H1 (cell line): ENCODE measurements at regions not wholly inside any gene's neighbourhood (a gene's known extent, or its start where the extent isn't known, plus 50 kb on each side); places are given as distances from the start of the nearest gene placed in this dataset.

Source experiments
- CTCF ChIA-PET: fragments of 300-600 bp; sonication (Branson Sonifier 250); formaldehyde crosslinking; loops from one replicate; lab custom pipeline; 2021; ENCODE audit not compliant: partially characterized antibody; lab: Charles Lee
- POLR2A ChIA-PET: fragments of 300-600 bp; sonication (Branson Sonifier 250); formaldehyde crosslinking; loops from one replicate; lab custom pipeline; 2021; ENCODE audit warnings: inconsistent platforms; ENCODE audit not compliant: partially characterized antibody; lab: Charles Lee
- DNase-seq, 2 experiments: peaks; one replicate each; pipeline versions ENCODE4 v3.0.0 to v3.0.0-alpha.2; 2010 to 2022; ENCODE audit warnings: low spot score in 2 of 2, low read depth in 1 of 2, mixed read lengths in 1 of 2
- FAIRE-seq: peaks from 2 replicates; lab custom pipeline; 2011; peaks lifted over from hg19 to GRCh38; lab: Jason Lieb, UNC
- H2AFZ ChIP-seq: 2 replicates; pipeline ENCODE4 v1.8.1; 2012; ENCODE audit warnings: low read length, inconsistent platforms
- H2AK5ac ChIP-seq: 2 replicates; pipeline ENCODE4 v1.6.1; 2013; ENCODE audit warnings: low read depth, low read length
- H2BK120ac ChIP-seq: replicated peaks from 2 replicates; pipeline ENCODE3; 2013; ENCODE audit warnings: low read depth, low read length, inconsistent platforms
- H2BK12ac ChIP-seq: 2 replicates; pipeline ENCODE4 v1.6.1; 2013; ENCODE audit warnings: low read depth, low read length
- H2BK15ac ChIP-seq: 2 replicates; pipeline ENCODE4 v1.6.1; 2013; ENCODE audit warnings: low read length
- H2BK20ac ChIP-seq: 2 replicates; pipeline ENCODE4 v1.6.1; 2013; ENCODE audit warnings: low read length
- H2BK5ac ChIP-seq: 2 replicates; pipeline ENCODE4 v1.6.1; 2013; ENCODE audit warnings: low read depth, low read length
- H3K14ac ChIP-seq: 2 replicates; pipeline ENCODE4 v1.6.1; 2013; ENCODE audit warnings: inconsistent platforms; ENCODE audit not compliant: insufficient read length
- H3K18ac ChIP-seq: 2 replicates; pipeline ENCODE4 v1.6.1; 2013; ENCODE audit warnings: low read length; ENCODE audit errors: extremely low read depth
- H3K23ac ChIP-seq: 2 replicates; pipeline ENCODE4 v1.6.1; 2013; ENCODE audit warnings: inconsistent platforms; ENCODE audit not compliant: insufficient read length
- H3K23me2 ChIP-seq: 2 replicates; pipeline ENCODE4 v1.6.1; 2013; ENCODE audit warnings: low read depth, low read length
- H3K27ac ChIP-seq: 2 replicates; pipeline ENCODE4 v1.6.1; 2011; ENCODE audit warnings: low read depth, low read length, inconsistent platforms
- H3K27me3 ChIP-seq, 4 experiments: replicated peaks in 1 of 4; 1 replicate in 1 of 4; 2 replicates in 3 of 4; pipeline versions ENCODE4 v1.6.1 to v1.8.1; 2011 to 2013; ENCODE audit warnings: low read length in 3 of 4, mild to moderate bottlenecking in 3 of 4, inconsistent platforms in 2 of 4, mixed read lengths in 2 of 4, moderate library complexity in 1 of 4; ENCODE audit not compliant: control insufficient read depth in 3 of 4, insufficient read depth in 3 of 4; ENCODE audit errors: extremely low read depth in 1 of 4
- H3K36me3 ChIP-seq, 4 experiments: 2 replicates each; pipeline versions ENCODE4 v1.6.1 to v1.8.1; 2011 to 2013; ENCODE audit warnings: mild to moderate bottlenecking in 4 of 4, low read length in 3 of 4, moderate library complexity in 2 of 4, control low read depth in 1 of 4, inconsistent platforms in 1 of 4; ENCODE audit not compliant: insufficient read depth in 4 of 4, control insufficient read depth in 2 of 4
- H3K4ac ChIP-seq: replicated peaks from 2 replicates; pipeline ENCODE3; 2013; ENCODE audit warnings: low read length, low read depth, mixed read lengths, inconsistent platforms; ENCODE audit not compliant: insufficient read length
- H3K4me1 ChIP-seq, 4 experiments: replicated peaks in 1 of 4; 1 replicate in 1 of 4; 2 replicates in 3 of 4; pipeline versions ENCODE4 v1.6.1 to v1.8.1; 2011 to 2013; ENCODE audit warnings: low read length in 3 of 4, inconsistent platforms in 2 of 4, mixed read lengths in 1 of 4; ENCODE audit not compliant: insufficient read depth in 4 of 4, control insufficient read depth in 3 of 4
- H3K4me2 ChIP-seq, 2 experiments: 2 replicates each; pipeline versions ENCODE4 v1.6.1 to v1.8.1; 2011 to 2013; ENCODE audit warnings: low read depth in 2 of 2, low read length in 2 of 2, control low read depth in 1 of 2, inconsistent platforms in 1 of 2, mild to moderate bottlenecking in 1 of 2; ENCODE audit not compliant: insufficient read depth in 1 of 2
- H3K4me3 ChIP-seq, 4 experiments: fragments of 200-600, 300-600 bp in 1 of 4; sonication (generic), shearing (Covaris generic), sonication (Bioruptor Twin) in 1 of 4; 2 replicates each; pipeline versions ENCODE4 v1.5.1 to v1.8.1; 2011 to 2016; ENCODE audit warnings: low read length in 4 of 4, low read depth in 3 of 4, control low read depth in 2 of 4, inconsistent platforms in 2 of 4, mild to moderate bottlenecking in 2 of 4, mixed read lengths in 1 of 4, moderate library complexity in 1 of 4; ENCODE audit not compliant: insufficient read depth in 2 of 4; ENCODE audit errors: extremely low read depth in 1 of 4
- H3K56ac ChIP-seq: replicated peaks from 2 replicates; pipeline ENCODE3; 2013; ENCODE audit warnings: low read depth, mild to moderate bottlenecking, mixed read lengths, low read length, inconsistent platforms; ENCODE audit not compliant: insufficient read length
- H3K79me1 ChIP-seq: 2 replicates; pipeline ENCODE4 v1.6.1; 2013; ENCODE audit warnings: low read depth, low read length, control low read depth
- H3K79me2 ChIP-seq, 2 experiments: 2 replicates each; pipeline versions ENCODE4 v1.6.1 to v1.8.1; 2012 to 2013; ENCODE audit warnings: low read length in 2 of 2, mild to moderate bottlenecking in 2 of 2, inconsistent platforms in 1 of 2; ENCODE audit not compliant: insufficient read depth in 2 of 2, control insufficient read depth in 1 of 2
- H3K9ac ChIP-seq, 4 experiments: replicated peaks in 1 of 4; 1 replicate in 1 of 4; 2 replicates in 3 of 4; pipeline versions ENCODE4 v1.6.1 to v1.8.1; 2011 to 2013; ENCODE audit warnings: low read depth in 3 of 4, low read length in 3 of 4, control low read depth in 2 of 4, mild to moderate bottlenecking in 2 of 4, moderate library complexity in 2 of 4, inconsistent platforms in 1 of 4; ENCODE audit errors: extremely low read depth in 1 of 4
- H3K9me3 ChIP-seq, 2 experiments: 2 replicates each; pipeline versions ENCODE4 v1.6.1 to v1.8.1; 2012 to 2013; ENCODE audit warnings: mild to moderate bottlenecking in 2 of 2, moderate library complexity in 2 of 2, control low read depth in 1 of 2, inconsistent platforms in 1 of 2, low read depth in 1 of 2, low read length in 1 of 2, mixed read lengths in 1 of 2; ENCODE audit not compliant: insufficient read depth in 2 of 2
- H4K20me1 ChIP-seq, 2 experiments: replicated peaks in 1 of 2; 2 replicates each; pipeline versions ENCODE3 to v1.8.1; 2011 to 2013; ENCODE audit warnings: inconsistent platforms in 2 of 2, low read length in 2 of 2, mild to moderate bottlenecking in 1 of 2; ENCODE audit not compliant: insufficient read depth in 2 of 2, control insufficient read depth in 1 of 2
- H4K5ac ChIP-seq: 2 replicates; pipeline ENCODE4 v1.6.1; 2013; ENCODE audit warnings: low read length, low read depth, mixed read lengths, inconsistent platforms; ENCODE audit not compliant: insufficient read length
- H4K8ac ChIP-seq: 2 replicates; pipeline ENCODE4 v1.8.0; 2013; ENCODE audit warnings: mild to moderate bottlenecking, moderate library complexity, low read length, inconsistent platforms; ENCODE audit not compliant: insufficient read depth; ENCODE audit errors: extremely low read depth
- H4K91ac ChIP-seq: replicated peaks from 2 replicates; pipeline ENCODE3; 2013; ENCODE audit warnings: low read length, mixed read lengths, inconsistent platforms; ENCODE audit not compliant: insufficient read length
- BRCA1 ChIP-seq: IDR thresholded peaks from 2 replicates; pipeline ENCODE4 v1.6.1; 2012; ENCODE audit warnings: low read depth, low read length, improper control_type of control experiment
- CHD2 ChIP-seq: IDR thresholded peaks from 2 replicates; pipeline ENCODE4 v1.6.1; 2012; ENCODE audit warnings: low read length, improper control_type of control experiment
- CTBP2 ChIP-seq: IDR thresholded peaks from 2 replicates; pipeline ENCODE4 v1.7.0; 2011; ENCODE audit warnings: borderline replicate concordance, mild to moderate bottlenecking, moderate library complexity, mixed read lengths, low read length; ENCODE audit not compliant: insufficient read depth, insufficient read length
- GABPA ChIP-seq: IDR thresholded peaks from 2 replicates; pipeline ENCODE4 v1.6.1; 2011; ENCODE audit warnings: mild to moderate bottlenecking, low read length, moderate library complexity, borderline replicate concordance; ENCODE audit not compliant: insufficient read depth
- SIX5 ChIP-seq: IDR thresholded peaks from 2 replicates; pipeline ENCODE4 v1.6.1; 2011; ENCODE audit warnings: mild to moderate bottlenecking, low read depth, low read length
- WGBS, 2 experiments: shearing (Covaris generic) in 1 of 2; methylation state at CpG; one replicate each; pipeline versions ENCODE4 v1.1.6 to v1.1.7; 2013 to 2015; ENCODE audit warnings: low lambda C conversion rate in 2 of 2, mixed read lengths in 2 of 2, inconsistent platforms in 1 of 2, low coverage in 1 of 2, missing lambda C conversion rate in 1 of 2; ENCODE audit not compliant: insufficient replicate concordance in 2 of 2, insufficient coverage in 1 of 2, insufficient read length in 1 of 2; ENCODE audit errors: extremely low coverage in 1 of 2, missing lambda C conversion rate in 1 of 2; 5-methylcytosine and 5-hydroxymethylcytosine counted together
- TF ChIP-seq, protein P1 (sequence below): IDR thresholded peaks from 2 replicates; pipeline ENCODE4 v1.6.1; 2012; ENCODE audit warnings: inconsistent platforms

GRCh38 chr13:107912745-107913144 is 302.6 kb downstream of the LIG4 start:
- no peaks in the 10 kb centered on the region for H3K4me1 ChIP-seq
- H3K14ac ChIP-seq: no peak overlapping the region
- 85% methylated on average over 2 of the region's 2 CpGs; no CpG with 5 or more reads in 1 of the 2 experiments for WGBS, 2 experiments
- no peak overlapping the region for H2BK20ac ChIP-seq
- H4K8ac ChIP-seq: no peak overlapping the region
- ChIA-PET CTCF (interaction anchor here (1.4 kb wide), 1 partner anchor 15 kb away, joined by 4 read pairs; no protein-coding TSS in a partner anchor), POLR2A (no interaction called here)
- H3K27me3 ChIP-seq: no peaks in the 10 kb centered on the region
- H4K20me1 ChIP-seq: no peaks in the 10 kb centered on the region
- no peaks in the 10 kb centered on the region for H3K79me1 ChIP-seq
- no peak overlapping the region for H3K27ac ChIP-seq
- no peak overlapping the region for H4K91ac ChIP-seq
- H3K4ac ChIP-seq: no peak overlapping the region
- H3K18ac ChIP-seq: no peak overlapping the region
- no peak overlapping the region for H2BK15ac ChIP-seq
- no peak overlapping the region for H3K9ac ChIP-seq
- H3K23ac ChIP-seq: no peak overlapping the region
- H2BK120ac ChIP-seq: no peak overlapping the region
- no peak overlapping the region for H3K56ac ChIP-seq
- no peak overlapping the region for H2BK12ac ChIP-seq
- H3K36me3 ChIP-seq: no peaks in the 10 kb centered on the region
- no peak overlapping the region for H3K4me3 ChIP-seq
- H3K4me2 ChIP-seq: no peak overlapping the region
- no peak overlapping the region for H2AFZ ChIP-seq
- H2BK5ac ChIP-seq: no peak overlapping the region
- FAIRE-seq: no peak
- H3K79me2 ChIP-seq: no peaks in the 10 kb centered on the region
- no peaks in the 10 kb centered on the region for H3K23me2 ChIP-seq
- H2AK5ac ChIP-seq: no peak overlapping the region
- DNase-seq: no peak
- no peaks in the 10 kb centered on the region for H3K9me3 ChIP-seq
- no peak overlapping the region for H4K5ac ChIP-seq
- TF ChIP-seq SIX5 (no peak), BRCA1 (no peak), GABPA (no peak), CHD2 (no peak), CTBP2 (no peak)
- TF ChIP-seq, protein P1, sequence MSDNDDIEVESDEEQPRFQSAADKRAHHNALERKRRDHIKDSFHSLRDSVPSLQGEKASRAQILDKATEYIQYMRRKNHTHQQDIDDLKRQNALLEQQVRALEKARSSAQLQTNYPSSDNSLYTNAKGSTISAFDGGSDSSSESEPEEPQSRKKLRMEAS: no peak
